CD14-positive monocyte (primary cell): ENCODE measurements at regions not wholly inside any gene's neighbourhood (a gene's known extent, or its start where the extent isn't known, plus 50 kb on each side); places are given as distances from the start of the nearest gene placed in this dataset.

Source experiments
- DNase-seq, 3 donors: peaks; one replicate each; pipeline ENCODE4 v3.0.0-alpha.2; 2011 to 2022
- H2AFZ ChIP-seq: 2 replicates; pipeline ENCODE4 v1.6.0; 2012; ENCODE audit warnings: mild to moderate bottlenecking, low read depth, low read length, inconsistent platforms; ENCODE audit not compliant: insufficient read depth, poor library complexity, severe bottlenecking
- H3K27ac ChIP-seq, 2 donors: 1 replicate in 1 of 2; 2 replicates in 1 of 2; pipeline ENCODE4 v1.5.1; 2012 to 2013; ENCODE audit warnings: low read length in 2 of 2, control low read depth in 1 of 2, inconsistent platforms in 1 of 2, low read depth in 1 of 2, mild to moderate bottlenecking in 1 of 2
- H3K27me3 ChIP-seq, 2 donors: one replicate each; pipeline versions ENCODE4 v1.6.0 to v1.6.1; 2011 to 2013; ENCODE audit warnings: low read length in 2 of 2; ENCODE audit not compliant: control insufficient read depth in 2 of 2, insufficient read depth in 2 of 2
- H3K36me3 ChIP-seq, 2 donors: replicated peaks in 1 of 2; 1 replicate in 1 of 2; 2 replicates in 1 of 2; pipeline versions ENCODE4 v1.5.1 to v1.6.1; 2012 to 2013; ENCODE audit warnings: low read length in 2 of 2, control low read depth in 1 of 2, inconsistent platforms in 1 of 2, mild to moderate bottlenecking in 1 of 2; ENCODE audit not compliant: insufficient read depth in 2 of 2, control insufficient read depth in 1 of 2
- H3K4me1 ChIP-seq, 2 donors: 1 replicate in 1 of 2; 2 replicates in 1 of 2; pipeline versions ENCODE4 v1.5.1 to v1.6.1; 2012 to 2013; ENCODE audit warnings: low read length in 2 of 2, control low read depth in 1 of 2, inconsistent platforms in 1 of 2, mild to moderate bottlenecking in 1 of 2, moderate library complexity in 1 of 2; ENCODE audit not compliant: insufficient read depth in 2 of 2, control insufficient read depth in 1 of 2
- H3K4me2 ChIP-seq: replicated peaks from 2 replicates; pipeline ENCODE3; 2012; ENCODE audit warnings: low read length, moderate library complexity, mild to moderate bottlenecking; ENCODE audit not compliant: poor library complexity, severe bottlenecking; ENCODE audit errors: extremely low read depth
- H3K4me3 ChIP-seq, 3 experiments: fragments of 200-600 bp in 1 of 3; sonication (generic) in 1 of 3; replicated peaks in 1 of 3; 1 replicate in 2 of 3; 2 replicates in 1 of 3; pipeline ENCODE4 v1.5.1; 2011 to 2013; ENCODE audit warnings: low read length in 3 of 3, mild to moderate bottlenecking in 3 of 3, control low read depth in 2 of 3, low read depth in 2 of 3, inconsistent platforms in 1 of 3, moderate library complexity in 1 of 3
- H3K79me2 ChIP-seq: 2 replicates; pipeline ENCODE4 v1.6.0; 2012; ENCODE audit warnings: mild to moderate bottlenecking, control low read depth, inconsistent platforms, low read length, moderate library complexity; ENCODE audit not compliant: insufficient read depth
- H3K9ac ChIP-seq: 2 replicates; pipeline ENCODE4 v1.6.0; 2017; ENCODE audit warnings: low read length, mild to moderate bottlenecking; ENCODE audit not compliant: insufficient read depth, poor library complexity, severe bottlenecking
- H3K9me3 ChIP-seq, 2 donors: replicated peaks in 1 of 2; 1 replicate in 1 of 2; 2 replicates in 1 of 2; pipeline versions ENCODE4 v1.5.1 to v1.6.1; 2012 to 2013; ENCODE audit warnings: low read length in 2 of 2, control low read depth in 1 of 2; ENCODE audit not compliant: control insufficient read depth in 1 of 2, insufficient read depth in 1 of 2
- H4K20me1 ChIP-seq: 2 replicates; pipeline ENCODE4 v1.6.0; 2012; ENCODE audit warnings: mild to moderate bottlenecking, low read length, control low read depth, moderate library complexity; ENCODE audit not compliant: insufficient read depth
- H3K27ac Mint-ChIP-seq, 7 donors: one replicate each; pipeline ENCODE4 v1.8.0; 2020; ENCODE audit warnings: mild to moderate bottlenecking in 7 of 7, mixed read lengths in 7 of 7, moderate library complexity in 6 of 7, inconsistent platforms in 2 of 7
- H3K27me3 Mint-ChIP-seq, 3 donors: one replicate each; pipeline ENCODE4 v1.8.0; 2021 to 2022; ENCODE audit warnings: low read depth in 3 of 3, mild to moderate bottlenecking in 3 of 3, mixed read lengths in 3 of 3, moderate library complexity in 3 of 3, inconsistent platforms in 1 of 3
- H3K36me3 Mint-ChIP-seq, 2 donors: one replicate each; pipeline ENCODE4 v1.8.0; 2020; ENCODE audit warnings: mixed read lengths in 2 of 2, inconsistent platforms in 1 of 2, mild to moderate bottlenecking in 1 of 2
- H3K4me1 Mint-ChIP-seq: one replicate; pipeline ENCODE4 v1.8.0; 2020; ENCODE audit warnings: mild to moderate bottlenecking, mixed read lengths
- H3K4me3 Mint-ChIP-seq, 2 donors: one replicate each; pipeline ENCODE4 v1.8.0; 2020; ENCODE audit warnings: mild to moderate bottlenecking in 2 of 2, mixed read lengths in 2 of 2, moderate library complexity in 1 of 2
- H3K9me3 Mint-ChIP-seq, 7 donors: one replicate each; pipeline ENCODE4 v1.8.0; 2020 to 2022; ENCODE audit warnings: mixed read lengths in 7 of 7, mild to moderate bottlenecking in 6 of 7, moderate library complexity in 6 of 7, inconsistent platforms in 2 of 7
- WGBS: methylation state at CpG from one replicate; pipeline ENCODE4 v1.1.5; 2013; ENCODE audit warnings: missing lambda C conversion rate; ENCODE audit not compliant: insufficient coverage; 5-methylcytosine and 5-hydroxymethylcytosine counted together
- intact Hi-C, 2 donors: fragments of 100-400 bp; cut with micrococcal nuclease; formaldehyde crosslinking; loops; one replicate each; pipeline versions ENCODE4 v1.15.0 to v1.15.1; 2023
- TF ChIP-seq, protein P1 (sequence below): fragments of 200-600 bp; IDR thresholded peaks from one replicate; pipeline ENCODE4 v1.8.0; 2022; ENCODE audit warnings: antibody characterized with exemption, mild to moderate bottlenecking

DNA sequence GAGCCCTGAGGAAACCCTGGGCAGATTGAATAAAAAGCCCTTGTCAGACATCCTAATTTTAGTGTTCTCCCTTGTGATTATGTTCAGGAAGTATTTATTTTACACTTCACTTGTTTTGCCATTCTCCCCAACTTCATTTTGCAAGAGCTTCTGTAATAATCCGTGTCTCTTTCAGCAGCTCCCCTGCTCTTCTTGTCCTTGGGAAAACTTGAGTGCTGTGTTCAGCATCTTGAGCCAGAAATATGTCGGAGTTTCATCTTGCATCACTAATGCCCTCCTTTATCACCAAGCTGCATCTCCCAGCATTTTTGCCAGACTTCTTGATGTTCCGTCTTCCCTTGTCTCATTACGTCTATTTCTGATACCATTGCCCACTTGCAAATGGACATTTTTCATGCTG is 486.5 kb upstream of the EEF2KMT start:
- Histone ChIP-seq H3K27me3 (no peaks in the 10 kb centered on the region), H3K79me2 (no peaks in the 10 kb centered on the region), H4K20me1 (no peaks in the 10 kb centered on the region), H3K4me3 (no peak overlapping the region), H3K9ac (no peak overlapping the region), H3K4me1 (no peaks in the 10 kb centered on the region), H3K27ac (no peak overlapping the region), H3K4me2 (no peak overlapping the region), H2AFZ (no peak overlapping the region), H3K36me3 (no peaks in the 10 kb centered on the region), H3K9me3 (no peaks in the 10 kb centered on the region)
- H3K4me3 Mint-ChIP-seq: no peak overlapping the region
- no peaks in the 10 kb centered on the region for H3K4me1 Mint-ChIP-seq
- no peak for DNase-seq
- peaks cover 0 to 4% (median 2%) of the 10 kb centered on the region in 3 donors for H3K27me3 Mint-ChIP-seq
- TF ChIP-seq, protein P1, sequence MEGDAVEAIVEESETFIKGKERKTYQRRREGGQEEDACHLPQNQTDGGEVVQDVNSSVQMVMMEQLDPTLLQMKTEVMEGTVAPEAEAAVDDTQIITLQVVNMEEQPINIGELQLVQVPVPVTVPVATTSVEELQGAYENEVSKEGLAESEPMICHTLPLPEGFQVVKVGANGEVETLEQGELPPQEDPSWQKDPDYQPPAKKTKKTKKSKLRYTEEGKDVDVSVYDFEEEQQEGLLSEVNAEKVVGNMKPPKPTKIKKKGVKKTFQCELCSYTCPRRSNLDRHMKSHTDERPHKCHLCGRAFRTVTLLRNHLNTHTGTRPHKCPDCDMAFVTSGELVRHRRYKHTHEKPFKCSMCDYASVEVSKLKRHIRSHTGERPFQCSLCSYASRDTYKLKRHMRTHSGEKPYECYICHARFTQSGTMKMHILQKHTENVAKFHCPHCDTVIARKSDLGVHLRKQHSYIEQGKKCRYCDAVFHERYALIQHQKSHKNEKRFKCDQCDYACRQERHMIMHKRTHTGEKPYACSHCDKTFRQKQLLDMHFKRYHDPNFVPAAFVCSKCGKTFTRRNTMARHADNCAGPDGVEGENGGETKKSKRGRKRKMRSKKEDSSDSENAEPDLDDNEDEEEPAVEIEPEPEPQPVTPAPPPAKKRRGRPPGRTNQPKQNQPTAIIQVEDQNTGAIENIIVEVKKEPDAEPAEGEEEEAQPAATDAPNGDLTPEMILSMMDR: no peak
- H3K36me3 Mint-ChIP-seq: no peaks in the 10 kb centered on the region
- peaks cover 0 to 3% (median 0%) of the 10 kb centered on the region in 7 donors for H3K9me3 Mint-ChIP-seq
- intact Hi-C loops: no loop called here
- H3K27ac Mint-ChIP-seq: no peak overlapping the region
- 92% methylated on average over 4 of the region's 4 CpGs for WGBS

DNA sequence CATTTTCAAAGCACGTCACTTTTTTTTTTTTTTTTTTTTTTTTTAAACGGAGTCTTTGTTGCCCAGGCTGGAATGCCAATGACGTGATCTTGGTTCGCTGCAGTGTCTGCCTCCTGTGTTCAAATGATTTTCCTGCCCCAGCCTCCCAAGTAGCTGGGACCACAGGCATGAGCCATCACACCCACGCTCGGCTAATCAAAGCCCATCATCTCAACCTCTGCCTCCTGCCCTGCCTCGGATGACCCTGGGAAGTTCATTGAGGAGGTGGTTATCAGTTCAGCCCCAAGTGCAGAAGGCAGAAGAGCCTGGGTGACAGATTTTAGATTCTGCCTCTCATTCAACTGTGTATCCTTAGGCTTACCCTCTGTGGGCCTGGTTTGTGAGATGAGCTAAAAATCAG is 484.9 kb upstream of the EEF2KMT start:
- Histone ChIP-seq H3K4me1 (no peaks in the 10 kb centered on the region), H3K4me3 (no peak overlapping the region), H3K27ac (no peak overlapping the region), H3K9ac (no peak overlapping the region), H3K36me3 (no peaks in the 10 kb centered on the region), H3K79me2 (no peaks in the 10 kb centered on the region), H3K9me3 (no peaks in the 10 kb centered on the region), H3K27me3 (no peaks in the 10 kb centered on the region), H3K4me2 (no peak overlapping the region), H4K20me1 (no peaks in the 10 kb centered on the region), H2AFZ (no peak overlapping the region)
- DNase-seq: no peak
- Mint-ChIP-seq H3K4me3 (no peak overlapping the region), H3K36me3 (no peaks in the 10 kb centered on the region), H3K27ac (no peak overlapping the region), H3K27me3 (peaks cover 0 to 3% (median 2%) of the 10 kb centered on the region in 3 donors), H3K4me1 (no peaks in the 10 kb centered on the region), H3K9me3 (peaks cover 0 to 1% (median 0%) of the 10 kb centered on the region in 7 donors)
- intact Hi-C loops: no loop called here
- 80% methylated on average over 3 of the region's 7 CpGs for WGBS
- TF ChIP-seq, protein P1: no peak
